ENCODE measurements at regions not wholly inside any gene's neighbourhood (a gene's known extent, or its start where the extent isn't known, plus 50 kb on each side); places are given as distances from the start of the nearest gene placed in this dataset.

DNA sequence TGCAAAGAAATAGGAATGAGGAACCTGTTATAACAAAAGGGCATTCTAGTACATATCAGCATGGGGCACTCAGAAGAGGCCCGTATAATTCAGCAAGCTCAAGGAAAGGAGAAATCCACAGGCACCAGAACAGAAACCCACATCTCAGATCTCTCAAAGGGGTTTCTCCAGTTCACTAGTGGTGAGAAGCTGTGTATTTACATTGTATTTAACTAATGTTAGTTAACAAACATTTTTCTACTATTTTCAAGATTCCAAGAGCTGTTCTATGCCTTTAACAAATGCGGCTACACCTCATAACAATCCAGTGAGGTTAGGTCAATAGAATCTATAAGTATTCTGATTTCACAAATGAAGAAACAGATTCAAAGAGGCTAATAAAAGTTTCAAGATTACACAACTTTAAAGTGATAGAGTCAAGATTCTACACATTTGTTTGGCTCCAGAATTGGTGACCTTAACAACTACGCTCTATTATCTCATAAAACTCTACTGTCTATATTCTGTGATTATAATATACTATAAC is 77.3 kb downstream of the CXXC4 start:
- H3K4me3 ChIP-seq (ENCODE audit: low read depth in 2 of 2, low read length in 1 of 2): no peak overlapping the region
- TF ChIP-seq MXI1 (IDR thresholded peaks at IDR 0.05; ENCODE audit: low read depth, low read length): no peak
- no peak for TF ChIP-seq JUND (IDR thresholded peaks at IDR 0.05)
- no peak for TF ChIP-seq USF2 (IDR thresholded peaks at IDR 0.05; ENCODE audit: borderline replicate concordance, low read depth, low read length)
- H3K36me3 ChIP-seq (replicated peaks in 1 of 2; ENCODE audit: control insufficient read depth in 1 of 2, insufficient read depth in 2 of 2, low read length in 1 of 2): no peaks in the 10 kb centered on the region
- H2AFZ ChIP-seq (ENCODE audit: low read depth): no peak overlapping the region
- WGBS (ENCODE audit: low lambda C conversion rate): 66% methylated on average over 3 of the region's 3 CpGs
- no peaks in the 10 kb centered on the region for H4K20me1 ChIP-seq (ENCODE audit: insufficient read depth)
- H3K9ac ChIP-seq: no peak overlapping the region
- H3K9me2 ChIP-seq: 0 out of 2 replicates have a peak, but pooled peaks cover 2% of the 10 kb centered on the region
- CTCF ChIA-PET: interaction anchor here (1.1 to 2.4 kb wide), 2 partner anchors 10 to 34 kb away, joined by 3 to 6 read pairs; no protein-coding TSS in a partner anchor
- no peaks in the 10 kb centered on the region; a peak in 2 of 4 replicates for H3K4me1 ChIP-seq (ENCODE audit: control insufficient read depth in 1 of 2, insufficient read depth in 2 of 2, low read depth in 1 of 2, low read length in 1 of 2)
- no peaks in the 10 kb centered on the region for H3F3A ChIP-seq (replicated peaks; ENCODE audit: insufficient read depth)
- DNase-seq: no peak
- no peaks in the 10 kb centered on the region for H3K9me3 ChIP-seq
- POLR2A ChIA-PET: no interaction called here
- no peak overlapping the region for H3K4me2 ChIP-seq
- H3K79me2 ChIP-seq (ENCODE audit: insufficient read depth): no peaks in the 10 kb centered on the region
- no peak overlapping the region for H3K27ac ChIP-seq (ENCODE audit: low read depth in 2 of 2, low read length in 1 of 2)
- H3K27me3 ChIP-seq (ENCODE audit: insufficient read depth): no peaks in the 10 kb centered on the region

GRCh38 chr4:104416725-104417356 is 77.9 kb downstream of the CXXC4 start:
- POLR2A ChIA-PET: no interaction called here
- TF ChIP-seq RFX5 (IDR thresholded peaks at IDR 0.05; ENCODE audit: low read length): no peak
- TF ChIP-seq MEF2A (IDR thresholded peaks at IDR 0.05; ENCODE audit: borderline replicate concordance, low read depth): no peak
- no peak for TF ChIP-seq GATA2 (CRISPR knock-in tag; IDR thresholded peaks at IDR 0.05)
- TF ChIP-seq FOSL2 (IDR thresholded peaks at IDR 0.05; ENCODE audit: borderline replicate concordance, low read depth): no peak
- no peak for TF ChIP-seq SMC3 (IDR thresholded peaks at IDR 0.05; ENCODE audit: low read depth, low read length)
- no peak for TF ChIP-seq EZH2phosphoT487 (IDR thresholded peaks at IDR 0.05; ENCODE audit: borderline replicate concordance, low read depth)
- no peak for TF ChIP-seq RXRA (IDR thresholded peaks at IDR 0.05; ENCODE audit: borderline replicate concordance, low read depth)
- TF ChIP-seq NFIC (IDR thresholded peaks at IDR 0.05; ENCODE audit: borderline replicate concordance): no peak
- no peak for TF ChIP-seq EP300 (IDR thresholded peaks at IDR 0.05; ENCODE audit: borderline replicate concordance in 1 of 2, low read depth in 1 of 2, low read length in 1 of 2)
- no peak for TF ChIP-seq TCF12 (IDR thresholded peaks at IDR 0.05)
- no peak for TF ChIP-seq GABPA (IDR thresholded peaks at IDR 0.05; ENCODE audit: low read depth)
- TF ChIP-seq, protein P1, sequence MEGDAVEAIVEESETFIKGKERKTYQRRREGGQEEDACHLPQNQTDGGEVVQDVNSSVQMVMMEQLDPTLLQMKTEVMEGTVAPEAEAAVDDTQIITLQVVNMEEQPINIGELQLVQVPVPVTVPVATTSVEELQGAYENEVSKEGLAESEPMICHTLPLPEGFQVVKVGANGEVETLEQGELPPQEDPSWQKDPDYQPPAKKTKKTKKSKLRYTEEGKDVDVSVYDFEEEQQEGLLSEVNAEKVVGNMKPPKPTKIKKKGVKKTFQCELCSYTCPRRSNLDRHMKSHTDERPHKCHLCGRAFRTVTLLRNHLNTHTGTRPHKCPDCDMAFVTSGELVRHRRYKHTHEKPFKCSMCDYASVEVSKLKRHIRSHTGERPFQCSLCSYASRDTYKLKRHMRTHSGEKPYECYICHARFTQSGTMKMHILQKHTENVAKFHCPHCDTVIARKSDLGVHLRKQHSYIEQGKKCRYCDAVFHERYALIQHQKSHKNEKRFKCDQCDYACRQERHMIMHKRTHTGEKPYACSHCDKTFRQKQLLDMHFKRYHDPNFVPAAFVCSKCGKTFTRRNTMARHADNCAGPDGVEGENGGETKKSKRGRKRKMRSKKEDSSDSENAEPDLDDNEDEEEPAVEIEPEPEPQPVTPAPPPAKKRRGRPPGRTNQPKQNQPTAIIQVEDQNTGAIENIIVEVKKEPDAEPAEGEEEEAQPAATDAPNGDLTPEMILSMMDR (IDR thresholded peaks at IDR 0.05): no peak
- TF ChIP-seq USF2 (IDR thresholded peaks at IDR 0.05; ENCODE audit: borderline replicate concordance, low read depth, low read length): no peak
- TF ChIP-seq, protein P2, sequence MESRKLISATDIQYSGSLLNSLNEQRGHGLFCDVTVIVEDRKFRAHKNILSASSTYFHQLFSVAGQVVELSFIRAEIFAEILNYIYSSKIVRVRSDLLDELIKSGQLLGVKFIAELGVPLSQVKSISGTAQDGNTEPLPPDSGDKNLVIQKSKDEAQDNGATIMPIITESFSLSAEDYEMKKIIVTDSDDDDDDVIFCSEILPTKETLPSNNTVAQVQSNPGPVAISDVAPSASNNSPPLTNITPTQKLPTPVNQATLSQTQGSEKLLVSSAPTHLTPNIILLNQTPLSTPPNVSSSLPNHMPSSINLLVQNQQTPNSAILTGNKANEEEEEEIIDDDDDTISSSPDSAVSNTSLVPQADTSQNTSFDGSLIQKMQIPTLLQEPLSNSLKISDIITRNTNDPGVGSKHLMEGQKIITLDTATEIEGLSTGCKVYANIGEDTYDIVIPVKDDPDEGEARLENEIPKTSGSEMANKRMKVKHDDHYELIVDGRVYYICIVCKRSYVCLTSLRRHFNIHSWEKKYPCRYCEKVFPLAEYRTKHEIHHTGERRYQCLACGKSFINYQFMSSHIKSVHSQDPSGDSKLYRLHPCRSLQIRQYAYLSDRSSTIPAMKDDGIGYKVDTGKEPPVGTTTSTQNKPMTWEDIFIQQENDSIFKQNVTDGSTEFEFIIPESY (IDR thresholded peaks at IDR 0.05; ENCODE audit: borderline replicate concordance, low read depth): no peak
- no peak for TF ChIP-seq NRF1 (IDR thresholded peaks at IDR 0.05; ENCODE audit: low read depth, low read length)
- TF ChIP-seq MXI1 (IDR thresholded peaks at IDR 0.05; ENCODE audit: low read depth, low read length): no peak
- TF ChIP-seq, protein P3, sequence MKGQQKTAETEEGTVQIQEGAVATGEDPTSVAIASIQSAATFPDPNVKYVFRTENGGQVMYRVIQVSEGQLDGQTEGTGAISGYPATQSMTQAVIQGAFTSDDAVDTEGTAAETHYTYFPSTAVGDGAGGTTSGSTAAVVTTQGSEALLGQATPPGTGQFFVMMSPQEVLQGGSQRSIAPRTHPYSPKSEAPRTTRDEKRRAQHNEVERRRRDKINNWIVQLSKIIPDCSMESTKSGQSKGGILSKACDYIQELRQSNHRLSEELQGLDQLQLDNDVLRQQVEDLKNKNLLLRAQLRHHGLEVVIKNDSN (IDR thresholded peaks at IDR 0.05; ENCODE audit: borderline replicate concordance, low read depth): no peak
- TF ChIP-seq RAD21 (IDR thresholded peaks at IDR 0.05; ENCODE audit: low read length): no peak

More at GRCh38 chr4:104416725-104417356, 77.9 kb downstream of the CXXC4 start:
- no peaks in the 10 kb centered on the region for H3K27me3 ChIP-seq (ENCODE audit: insufficient read depth)
- CTCF ChIA-PET: interaction anchor here (1.1 to 2.4 kb wide), 2 partner anchors 11 to 35 kb away, joined by 3 to 6 read pairs; no protein-coding TSS in a partner anchor
- H3F3A ChIP-seq (replicated peaks; ENCODE audit: insufficient read depth): no peaks in the 10 kb centered on the region
- H3K4me1 ChIP-seq (ENCODE audit: control insufficient read depth in 1 of 2, insufficient read depth in 2 of 2, low read depth in 1 of 2, low read length in 1 of 2): no peaks in the 10 kb centered on the region; a peak in 2 of 4 replicates
- H3K9ac ChIP-seq: no peak overlapping the region
- H2AFZ ChIP-seq (ENCODE audit: low read depth): no peak overlapping the region
- H3K27ac ChIP-seq (ENCODE audit: low read depth in 2 of 2, low read length in 1 of 2): no peak overlapping the region
- H3K79me2 ChIP-seq (ENCODE audit: insufficient read depth): no peaks in the 10 kb centered on the region
- H3K36me3 ChIP-seq (replicated peaks in 1 of 2; ENCODE audit: control insufficient read depth in 1 of 2, insufficient read depth in 2 of 2, low read length in 1 of 2): no peaks in the 10 kb centered on the region
- DNase-seq: no peak
- no peak overlapping the region for H3K4me3 ChIP-seq (ENCODE audit: low read depth in 2 of 2, low read length in 1 of 2)
- no peaks in the 10 kb centered on the region for H3K9me3 ChIP-seq
- no peaks in the 10 kb centered on the region for H4K20me1 ChIP-seq (ENCODE audit: insufficient read depth)
- no peak overlapping the region for H3K4me2 ChIP-seq
- 0 out of 2 replicates have a peak, but pooled peaks cover 2% of the 10 kb centered on the region for H3K9me2 ChIP-seq

Data from SK-N-SH (cell line).